H1 (cell line): ENCODE measurements at regions not wholly inside any gene's neighbourhood (a gene's known extent, or its start where the extent isn't known, plus 50 kb on each side); places are given as distances from the start of the nearest gene placed in this dataset.
"Not testable (repeated sequence)": the region's sequence is repeated elsewhere in the genome, so short reads cannot be mapped to it uniquely, and the experiment has no call there.

Experiments used
- CTCF ChIA-PET: fragments of 300-600 bp; sonication (Branson Sonifier 250); formaldehyde crosslinking; loops from one replicate; lab custom pipeline; 2021; ENCODE audit not compliant: partially characterized antibody; lab: Charles Lee
- POLR2A ChIA-PET: fragments of 300-600 bp; sonication (Branson Sonifier 250); formaldehyde crosslinking; loops from one replicate; lab custom pipeline; 2021; ENCODE audit warnings: inconsistent platforms; ENCODE audit not compliant: partially characterized antibody; lab: Charles Lee
- DNase-seq, 2 experiments: peaks; one replicate each; pipeline versions ENCODE4 v3.0.0 to v3.0.0-alpha.2; 2010 to 2022; ENCODE audit warnings: low spot score in 2 of 2, low read depth in 1 of 2, mixed read lengths in 1 of 2
- FAIRE-seq: peaks from 2 replicates; lab custom pipeline; 2011; peaks lifted over from hg19 to GRCh38; lab: Jason Lieb, UNC
- H2AFZ ChIP-seq: 2 replicates; pipeline ENCODE4 v1.8.1; 2012; ENCODE audit warnings: low read length, inconsistent platforms
- H2AK5ac ChIP-seq: 2 replicates; pipeline ENCODE4 v1.6.1; 2013; ENCODE audit warnings: low read depth, low read length
- H2BK120ac ChIP-seq: replicated peaks from 2 replicates; pipeline ENCODE3; 2013; ENCODE audit warnings: low read depth, low read length, inconsistent platforms
- H2BK12ac ChIP-seq: 2 replicates; pipeline ENCODE4 v1.6.1; 2013; ENCODE audit warnings: low read depth, low read length
- H2BK15ac ChIP-seq: 2 replicates; pipeline ENCODE4 v1.6.1; 2013; ENCODE audit warnings: low read length
- H2BK20ac ChIP-seq: 2 replicates; pipeline ENCODE4 v1.6.1; 2013; ENCODE audit warnings: low read length
- H2BK5ac ChIP-seq: 2 replicates; pipeline ENCODE4 v1.6.1; 2013; ENCODE audit warnings: low read depth, low read length
- H3K14ac ChIP-seq: 2 replicates; pipeline ENCODE4 v1.6.1; 2013; ENCODE audit warnings: inconsistent platforms; ENCODE audit not compliant: insufficient read length
- H3K18ac ChIP-seq: 2 replicates; pipeline ENCODE4 v1.6.1; 2013; ENCODE audit warnings: low read length; ENCODE audit errors: extremely low read depth
- H3K23ac ChIP-seq: 2 replicates; pipeline ENCODE4 v1.6.1; 2013; ENCODE audit warnings: inconsistent platforms; ENCODE audit not compliant: insufficient read length
- H3K23me2 ChIP-seq: 2 replicates; pipeline ENCODE4 v1.6.1; 2013; ENCODE audit warnings: low read depth, low read length
- H3K27ac ChIP-seq: 2 replicates; pipeline ENCODE4 v1.6.1; 2011; ENCODE audit warnings: low read depth, low read length, inconsistent platforms
- H3K27me3 ChIP-seq, 4 experiments: replicated peaks in 1 of 4; 1 replicate in 1 of 4; 2 replicates in 3 of 4; pipeline versions ENCODE4 v1.6.1 to v1.8.1; 2011 to 2013; ENCODE audit warnings: low read length in 3 of 4, mild to moderate bottlenecking in 3 of 4, inconsistent platforms in 2 of 4, mixed read lengths in 2 of 4, moderate library complexity in 1 of 4; ENCODE audit not compliant: control insufficient read depth in 3 of 4, insufficient read depth in 3 of 4; ENCODE audit errors: extremely low read depth in 1 of 4
- H3K36me3 ChIP-seq, 4 experiments: 2 replicates each; pipeline versions ENCODE4 v1.6.1 to v1.8.1; 2011 to 2013; ENCODE audit warnings: mild to moderate bottlenecking in 4 of 4, low read length in 3 of 4, moderate library complexity in 2 of 4, control low read depth in 1 of 4, inconsistent platforms in 1 of 4; ENCODE audit not compliant: insufficient read depth in 4 of 4, control insufficient read depth in 2 of 4
- H3K4ac ChIP-seq: replicated peaks from 2 replicates; pipeline ENCODE3; 2013; ENCODE audit warnings: low read length, low read depth, mixed read lengths, inconsistent platforms; ENCODE audit not compliant: insufficient read length
- H3K4me1 ChIP-seq, 4 experiments: replicated peaks in 1 of 4; 1 replicate in 1 of 4; 2 replicates in 3 of 4; pipeline versions ENCODE4 v1.6.1 to v1.8.1; 2011 to 2013; ENCODE audit warnings: low read length in 3 of 4, inconsistent platforms in 2 of 4, mixed read lengths in 1 of 4; ENCODE audit not compliant: insufficient read depth in 4 of 4, control insufficient read depth in 3 of 4
- H3K4me2 ChIP-seq, 2 experiments: 2 replicates each; pipeline versions ENCODE4 v1.6.1 to v1.8.1; 2011 to 2013; ENCODE audit warnings: low read depth in 2 of 2, low read length in 2 of 2, control low read depth in 1 of 2, inconsistent platforms in 1 of 2, mild to moderate bottlenecking in 1 of 2; ENCODE audit not compliant: insufficient read depth in 1 of 2
- H3K4me3 ChIP-seq, 4 experiments: fragments of 200-600, 300-600 bp in 1 of 4; sonication (generic), shearing (Covaris generic), sonication (Bioruptor Twin) in 1 of 4; 2 replicates each; pipeline versions ENCODE4 v1.5.1 to v1.8.1; 2011 to 2016; ENCODE audit warnings: low read length in 4 of 4, low read depth in 3 of 4, control low read depth in 2 of 4, inconsistent platforms in 2 of 4, mild to moderate bottlenecking in 2 of 4, mixed read lengths in 1 of 4, moderate library complexity in 1 of 4; ENCODE audit not compliant: insufficient read depth in 2 of 4; ENCODE audit errors: extremely low read depth in 1 of 4
- H3K56ac ChIP-seq: replicated peaks from 2 replicates; pipeline ENCODE3; 2013; ENCODE audit warnings: low read depth, mild to moderate bottlenecking, mixed read lengths, low read length, inconsistent platforms; ENCODE audit not compliant: insufficient read length
- H3K79me1 ChIP-seq: 2 replicates; pipeline ENCODE4 v1.6.1; 2013; ENCODE audit warnings: low read depth, low read length, control low read depth
- H3K79me2 ChIP-seq, 2 experiments: 2 replicates each; pipeline versions ENCODE4 v1.6.1 to v1.8.1; 2012 to 2013; ENCODE audit warnings: low read length in 2 of 2, mild to moderate bottlenecking in 2 of 2, inconsistent platforms in 1 of 2; ENCODE audit not compliant: insufficient read depth in 2 of 2, control insufficient read depth in 1 of 2
- H3K9ac ChIP-seq, 4 experiments: replicated peaks in 1 of 4; 1 replicate in 1 of 4; 2 replicates in 3 of 4; pipeline versions ENCODE4 v1.6.1 to v1.8.1; 2011 to 2013; ENCODE audit warnings: low read depth in 3 of 4, low read length in 3 of 4, control low read depth in 2 of 4, mild to moderate bottlenecking in 2 of 4, moderate library complexity in 2 of 4, inconsistent platforms in 1 of 4; ENCODE audit errors: extremely low read depth in 1 of 4
- H3K9me3 ChIP-seq, 2 experiments: 2 replicates each; pipeline versions ENCODE4 v1.6.1 to v1.8.1; 2012 to 2013; ENCODE audit warnings: mild to moderate bottlenecking in 2 of 2, moderate library complexity in 2 of 2, control low read depth in 1 of 2, inconsistent platforms in 1 of 2, low read depth in 1 of 2, low read length in 1 of 2, mixed read lengths in 1 of 2; ENCODE audit not compliant: insufficient read depth in 2 of 2
- H4K20me1 ChIP-seq, 2 experiments: replicated peaks in 1 of 2; 2 replicates each; pipeline versions ENCODE3 to v1.8.1; 2011 to 2013; ENCODE audit warnings: inconsistent platforms in 2 of 2, low read length in 2 of 2, mild to moderate bottlenecking in 1 of 2; ENCODE audit not compliant: insufficient read depth in 2 of 2, control insufficient read depth in 1 of 2
- H4K5ac ChIP-seq: 2 replicates; pipeline ENCODE4 v1.6.1; 2013; ENCODE audit warnings: low read length, low read depth, mixed read lengths, inconsistent platforms; ENCODE audit not compliant: insufficient read length
- H4K8ac ChIP-seq: 2 replicates; pipeline ENCODE4 v1.8.0; 2013; ENCODE audit warnings: mild to moderate bottlenecking, moderate library complexity, low read length, inconsistent platforms; ENCODE audit not compliant: insufficient read depth; ENCODE audit errors: extremely low read depth
- H4K91ac ChIP-seq: replicated peaks from 2 replicates; pipeline ENCODE3; 2013; ENCODE audit warnings: low read length, mixed read lengths, inconsistent platforms; ENCODE audit not compliant: insufficient read length
- WGBS, 2 experiments: shearing (Covaris generic) in 1 of 2; methylation state at CpG; one replicate each; pipeline versions ENCODE4 v1.1.6 to v1.1.7; 2013 to 2015; ENCODE audit warnings: low lambda C conversion rate in 2 of 2, mixed read lengths in 2 of 2, inconsistent platforms in 1 of 2, low coverage in 1 of 2, missing lambda C conversion rate in 1 of 2; ENCODE audit not compliant: insufficient replicate concordance in 2 of 2, insufficient coverage in 1 of 2, insufficient read length in 1 of 2; ENCODE audit errors: extremely low coverage in 1 of 2, missing lambda C conversion rate in 1 of 2; 5-methylcytosine and 5-hydroxymethylcytosine counted together

- FAIRE-seq, H3K79me2 ChIP-seq, H2BK12ac ChIP-seq, H4K8ac ChIP-seq, POLR2A ChIA-PET, H2BK120ac ChIP-seq, H3K18ac ChIP-seq, H3K9me3 ChIP-seq, H2BK15ac ChIP-seq, H3K23me2 ChIP-seq, H3K4me2 ChIP-seq, H4K20me1 ChIP-seq, H3K23ac ChIP-seq, H2BK5ac ChIP-seq, H4K91ac ChIP-seq, H2AK5ac ChIP-seq, H2AFZ ChIP-seq, H3K27me3 ChIP-seq, H3K9ac ChIP-seq, H3K79me1 ChIP-seq, H4K5ac ChIP-seq, DNase-seq, H3K14ac ChIP-seq, H3K4ac ChIP-seq, H3K56ac ChIP-seq, H3K4me3 ChIP-seq, H3K36me3 ChIP-seq, H3K4me1 ChIP-seq, H2BK20ac ChIP-seq, H3K27ac ChIP-seq: not testable (repeated sequence)
- CTCF ChIA-PET = interaction anchor here (1.2 kb wide), 1 partner anchor 12 kb away, joined by 3 read pairs; no protein-coding TSS in a partner anchor
- WGBS, 2 experiments = 91% methylated on average over 3 of the region's 3 CpGs; no CpG with 5 or more reads in 1 of the 2 experiments
These were observed 87.2 kb upstream of the PRDM9 start for GRCh38 chr5:23420214-23420613.
